T47D (cell line): ENCODE measurements at regions not wholly inside any gene's neighbourhood (a gene's known extent, or its start where the extent isn't known, plus 50 kb on each side); places are given as distances from the start of the nearest gene placed in this dataset.
"Not testable (repeated sequence)": the region's sequence is repeated elsewhere in the genome, so short reads cannot be mapped to it uniquely, and the experiment has no call there.

ENCODE experiments used
- DNase-seq, 2 experiments: peaks; one replicate each; pipeline versions ENCODE4 v3.0.0 to v3.0.0-alpha.2; 2011 to 2012; ENCODE audit warnings: low read depth in 1 of 2, low spot score in 1 of 2
- JUND ChIP-seq: IDR thresholded peaks from 2 replicates; pipeline ENCODE4 v1.6.1; 2012; ENCODE audit warnings: low read depth
- in situ Hi-C: cut with HindIII; loops from 2 replicates; pipeline ENCODE4 v1.10.0; 2016; ENCODE audit warnings: low sequenced_read_pairs, low pct_unique_long_range_greater_than_20kb

DNA sequence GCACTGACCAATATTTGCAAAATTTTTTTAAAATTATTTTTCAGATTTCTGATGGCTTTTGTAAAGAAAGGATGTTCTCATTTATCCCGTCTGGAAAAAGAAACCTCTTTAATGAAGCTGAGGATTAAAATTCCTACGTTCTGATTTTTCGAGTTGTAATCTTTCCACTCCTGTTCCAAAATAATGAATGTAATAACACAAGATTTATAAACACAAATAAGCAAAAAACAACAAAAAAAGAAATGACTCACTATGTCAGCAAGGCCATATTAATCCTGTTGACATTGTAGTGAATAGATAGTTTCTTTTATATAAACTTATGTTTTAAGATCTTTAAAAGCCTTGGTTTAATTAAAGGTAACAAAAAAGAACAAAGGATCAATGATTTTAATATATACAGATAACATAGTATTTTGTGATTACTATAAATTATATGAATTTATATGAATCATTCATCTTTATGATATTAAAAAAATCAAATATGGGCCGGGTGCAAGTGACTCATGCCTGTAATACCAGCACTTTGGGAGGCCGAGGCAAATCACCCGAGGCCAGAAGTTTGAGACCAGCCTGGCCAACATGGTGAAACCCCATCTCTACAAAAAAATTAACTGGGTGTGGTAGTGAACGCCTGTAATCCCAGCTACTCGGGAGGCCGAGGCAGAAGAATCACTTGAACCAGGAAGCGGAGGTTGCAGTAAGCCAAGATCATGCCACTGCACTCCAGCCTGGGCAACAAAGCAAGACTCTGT is 336.6 kb upstream of the DAB2 start:
- DNase-seq, result no peak
- TF ChIP-seq JUND, result no peak
- in situ Hi-C loops, result no loop called here

DNA sequence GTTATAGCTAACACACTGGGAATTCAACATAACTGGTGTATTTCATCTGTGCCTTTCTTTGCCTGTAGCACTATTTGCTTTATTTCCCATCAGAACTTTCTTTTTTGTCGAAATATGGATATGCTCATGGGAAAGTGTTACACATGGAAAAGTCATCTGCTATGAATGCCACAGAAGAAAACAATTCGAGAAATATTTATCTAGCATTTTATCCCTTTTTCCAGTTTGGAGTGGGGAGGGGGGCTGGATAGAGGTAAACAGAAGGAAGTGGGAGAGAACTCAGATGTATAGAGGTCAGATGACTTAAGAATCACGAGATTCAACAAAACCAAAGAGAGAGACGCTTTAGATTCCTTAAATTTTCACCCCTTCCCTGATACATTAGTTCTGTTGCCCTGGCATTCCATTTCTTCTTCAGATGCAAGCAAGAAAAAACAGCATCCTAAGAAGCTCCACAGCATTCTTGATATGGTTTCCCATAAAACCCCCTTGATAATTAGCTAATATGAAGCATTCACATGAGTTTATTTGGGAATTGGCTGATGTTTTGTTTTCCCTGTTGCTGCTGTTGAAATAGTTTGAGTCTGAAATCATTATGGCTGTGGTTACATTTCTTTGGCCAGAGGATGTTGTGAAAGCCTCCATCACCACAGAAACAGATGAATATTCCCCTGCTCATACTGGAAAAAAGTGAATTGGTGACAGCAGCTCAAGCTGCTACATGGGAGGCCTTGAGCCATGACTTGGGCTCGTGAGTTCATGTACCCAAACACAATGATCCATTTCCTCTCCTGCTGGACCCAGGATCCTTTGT is 335.8 kb upstream of the DAB2 start:
- in situ Hi-C loops, result no loop called here
- no peak for TF ChIP-seq JUND
- DNase-seq, result no peak

DNA sequence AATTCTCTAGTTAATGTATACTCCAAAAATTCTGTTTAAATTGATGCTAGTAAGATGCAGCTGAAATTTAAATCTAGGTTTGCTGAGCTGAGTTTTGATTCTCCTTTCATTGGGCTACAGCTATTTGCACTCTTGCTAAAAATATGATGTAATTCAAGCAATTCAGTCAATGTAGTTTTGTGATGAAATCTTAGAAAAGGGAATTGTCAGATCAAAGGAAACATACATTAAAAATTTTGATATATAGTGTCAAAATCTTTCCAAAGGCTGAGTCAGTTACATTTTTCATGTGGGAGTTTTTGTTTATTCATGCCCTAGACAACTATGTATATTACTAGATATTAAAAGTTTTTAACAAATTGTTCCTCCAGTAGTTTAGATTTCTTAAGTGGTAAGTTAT is 334.9 kb upstream of the DAB2 start:
- TF ChIP-seq JUND, result no peak
- in situ Hi-C loops, result no loop called here
- no peak for DNase-seq

DNA sequence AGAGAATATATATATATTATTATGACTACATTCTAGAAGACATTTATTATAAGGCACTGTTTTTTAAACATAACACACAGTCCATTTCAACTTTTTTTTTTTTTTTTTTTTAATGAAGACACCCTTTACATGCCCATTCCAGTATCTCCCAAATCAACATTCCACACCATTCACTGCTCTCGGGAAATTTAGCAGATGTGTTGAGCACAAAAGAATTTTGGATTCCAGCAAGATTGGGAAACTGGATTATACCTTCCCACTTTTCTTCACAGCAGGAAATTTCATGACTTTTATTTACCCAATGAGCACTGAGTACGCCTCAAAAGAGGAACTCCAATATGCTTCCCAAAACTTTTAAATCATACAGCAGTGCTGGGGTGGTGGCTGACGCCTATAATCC is 333.6 kb upstream of the DAB2 start:
- no peak for TF ChIP-seq JUND
- DNase-seq, result no peak
- in situ Hi-C loops, result no loop called here

DNA sequence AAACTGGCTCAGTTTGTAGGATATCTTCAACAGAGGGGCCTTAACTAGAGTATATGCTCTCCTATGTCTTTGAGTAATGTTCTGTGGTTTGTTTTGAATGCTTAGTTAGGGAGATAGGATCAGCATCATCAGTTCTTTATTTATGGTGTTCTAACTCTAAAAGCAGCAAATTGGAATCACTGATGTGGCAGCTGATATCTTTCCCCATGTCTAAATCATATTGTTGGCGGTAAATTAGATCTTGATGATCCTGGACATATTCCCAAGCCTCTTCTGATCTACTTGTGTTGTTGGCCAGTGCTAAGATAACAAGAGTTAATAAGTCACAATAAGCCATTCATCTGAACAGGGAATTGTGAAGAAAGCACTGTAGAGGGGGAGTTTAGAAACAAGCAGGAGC is 332.4 kb upstream of the DAB2 start:
- in situ Hi-C loops, result no loop called here
- no peak for DNase-seq
- TF ChIP-seq JUND, result no peak

DNA sequence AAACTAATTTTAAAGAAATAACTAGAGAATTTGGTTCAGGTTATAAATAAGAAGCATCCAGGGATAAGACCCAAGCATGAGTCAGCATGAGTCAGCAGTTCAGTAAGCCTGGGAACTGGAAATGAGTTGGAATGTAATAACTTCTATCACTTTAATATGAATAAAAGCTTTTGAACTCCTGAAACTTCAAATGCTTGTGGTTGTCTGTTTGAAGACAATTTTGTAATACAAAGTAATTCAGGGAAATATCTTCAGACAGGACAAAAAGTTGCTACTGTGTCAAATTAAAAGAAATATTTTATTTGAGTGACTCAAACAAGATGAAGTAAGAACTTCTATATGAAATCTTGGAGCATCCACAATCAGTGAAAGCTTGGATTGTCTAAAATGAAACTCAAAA is 331.2 kb upstream of the DAB2 start:
- DNase-seq, result peak in 1 of 2 experiments; percentile 54
- no peak for TF ChIP-seq JUND
- in situ Hi-C loops, result no loop called here

DNA sequence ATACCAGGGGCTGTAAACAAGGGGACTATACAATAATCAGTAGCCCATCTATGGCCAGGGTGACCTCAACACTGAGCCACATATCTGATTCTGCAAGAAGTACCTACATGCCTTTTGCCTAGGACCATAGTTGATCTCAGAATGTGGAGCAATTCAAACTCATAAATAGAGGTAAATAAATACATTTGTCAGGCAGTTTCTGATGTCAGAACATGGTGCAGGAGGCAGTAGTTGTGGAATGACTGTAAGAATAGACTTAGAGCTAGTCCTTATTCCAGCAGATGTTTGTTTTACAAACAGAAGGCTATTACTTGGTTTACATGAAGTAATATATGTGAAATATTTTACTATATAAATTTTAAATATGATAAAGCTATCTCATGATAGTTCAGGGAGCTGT is 330.7 kb upstream of the DAB2 start:
- no peak for DNase-seq
- in situ Hi-C loops, result no loop called here
- TF ChIP-seq JUND, result no peak

DNA sequence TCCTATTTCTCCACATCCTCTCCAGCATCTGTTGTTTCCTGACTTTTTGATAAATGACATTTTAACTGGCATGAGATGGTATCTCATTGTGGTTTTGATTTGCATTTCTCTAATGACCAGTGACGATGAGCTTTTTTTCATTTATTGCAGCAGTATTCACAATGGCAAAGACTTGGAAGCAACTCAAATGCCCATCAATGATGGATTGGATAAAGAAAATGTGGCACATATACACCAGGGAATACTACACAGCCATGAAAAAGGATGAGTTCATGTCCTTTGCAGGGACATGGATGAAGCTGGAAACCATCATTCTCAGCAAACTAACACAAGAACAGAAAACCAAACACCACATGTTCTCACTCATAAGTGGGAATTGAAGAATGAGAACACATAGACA is 329.0 kb upstream of the DAB2 start:
- in situ Hi-C loops, DNase-seq: not testable (repeated sequence)

DNA sequence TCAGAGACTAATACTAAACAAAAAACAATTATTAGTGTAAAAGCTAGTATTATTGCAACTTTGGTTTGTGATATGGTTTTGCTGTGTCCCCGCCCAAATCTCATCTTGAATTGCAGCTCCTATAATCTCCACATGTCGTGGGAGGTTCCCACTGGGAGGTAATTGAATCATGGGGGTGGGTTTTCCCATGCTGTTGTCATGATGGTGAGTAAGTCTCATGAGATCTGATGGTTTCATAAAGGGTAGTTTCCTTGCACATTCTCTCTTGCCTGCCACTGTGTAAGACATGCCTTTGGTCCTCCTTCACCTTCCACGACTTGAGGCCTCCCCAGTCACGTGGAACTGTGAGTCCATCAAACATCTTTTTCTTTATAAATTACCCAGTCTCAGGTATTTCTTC is 325.9 kb upstream of the DAB2 start:
- in situ Hi-C loops, result no loop called here
- DNase-seq, result no peak
- no peak for TF ChIP-seq JUND

DNA sequence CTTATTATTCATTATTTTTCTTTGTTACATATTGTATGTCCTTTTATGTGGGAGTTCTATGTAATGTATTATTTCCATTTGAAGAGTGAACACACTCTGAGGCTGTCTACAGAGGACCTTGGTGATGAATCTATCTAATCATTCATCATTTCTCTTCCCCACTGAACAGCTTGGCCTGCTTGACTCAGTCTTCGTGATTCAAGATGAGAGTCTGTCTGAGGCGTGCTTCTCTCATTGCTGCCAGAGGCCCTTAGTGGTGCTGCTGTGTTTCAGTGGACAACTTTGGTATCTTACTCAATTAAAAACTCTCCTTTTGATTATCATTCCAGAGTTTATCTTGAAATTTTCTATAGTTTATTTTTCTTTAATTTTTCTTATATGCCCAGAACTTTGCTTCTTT is 318.1 kb upstream of the DAB2 start:
- no peak for DNase-seq
- no peak for TF ChIP-seq JUND
- in situ Hi-C loops, result no loop called here

DNA sequence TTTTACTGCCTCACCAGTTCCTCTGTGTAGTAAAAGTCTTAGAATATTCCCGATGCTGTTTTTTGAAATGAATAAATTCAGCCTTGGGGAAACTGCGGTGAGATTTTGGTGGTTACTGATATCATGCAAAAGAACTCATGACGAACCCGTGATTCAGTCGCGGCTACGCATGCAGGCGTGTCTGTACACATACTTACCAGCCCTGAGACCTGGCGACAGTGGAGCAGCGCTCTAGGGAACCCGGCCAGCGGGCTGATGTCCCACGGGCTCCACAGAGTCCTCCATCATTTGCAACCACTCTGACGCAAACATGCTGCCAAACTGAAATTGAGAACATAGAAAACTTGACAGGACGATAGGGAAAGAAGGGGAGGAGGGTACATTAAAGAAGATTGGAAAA is 315.6 kb upstream of the DAB2 start:
- no peak for TF ChIP-seq JUND
- DNase-seq, result no peak
- in situ Hi-C loops, result no loop called here

DNA sequence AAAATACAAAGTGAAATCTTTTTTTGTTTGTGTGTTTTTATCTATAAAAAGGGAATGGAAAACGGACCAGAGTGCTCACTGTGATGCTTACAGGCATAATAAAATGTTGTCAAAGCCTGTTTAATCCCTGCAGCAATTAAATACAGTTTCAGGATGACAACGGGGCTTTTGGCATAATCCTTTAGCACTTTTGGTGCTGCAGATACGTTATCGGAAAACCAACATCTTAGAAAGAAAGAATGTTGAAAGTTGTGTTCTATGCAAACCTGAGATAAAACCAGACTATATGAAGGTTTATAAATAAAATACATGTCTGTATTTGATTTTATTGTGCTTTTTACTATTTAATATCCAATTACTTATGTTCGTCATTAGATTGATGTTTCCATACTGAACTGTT is 307.4 kb upstream of the DAB2 start:
- no peak for DNase-seq
- in situ Hi-C loops, result no loop called here
- no peak for TF ChIP-seq JUND

DNA sequence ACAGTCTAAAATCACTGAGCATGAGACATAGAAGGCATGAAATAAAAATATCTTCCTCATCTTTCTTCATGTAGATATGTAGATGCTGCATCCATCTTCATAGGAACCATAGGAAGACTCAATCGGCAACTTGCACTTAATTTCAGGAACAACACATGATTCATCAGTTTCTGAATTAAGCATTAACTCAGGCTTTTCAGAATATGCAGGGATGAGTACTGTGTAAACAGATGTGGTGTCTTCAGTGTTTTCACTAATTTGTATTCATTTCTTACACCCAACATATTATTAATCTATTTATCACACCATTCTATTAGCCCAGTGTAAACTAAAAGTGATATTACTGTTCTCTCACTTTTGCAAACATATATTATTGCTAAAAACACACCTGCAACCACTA is 305.9 kb upstream of the DAB2 start:
- in situ Hi-C loops, result no loop called here
- DNase-seq, result no peak
- TF ChIP-seq JUND, result no peak
